Cardiac muscle cell (in vitro differentiated cells and primary cell): ENCODE measurements at regions not wholly inside any gene's neighbourhood (a gene's known extent, or its start where the extent isn't known, plus 50 kb on each side); places are given as distances from the start of the nearest gene placed in this dataset.

ENCODE experiments used
- DNase-seq, 2 donors: peaks; one replicate each; pipeline versions ENCODE4 v3.0.0 to v3.0.0-alpha.2; 2010 to 2017; ENCODE audit warnings: low read depth in 1 of 2, low spot score in 1 of 2
- H3K27ac ChIP-seq: fragments of 200-600 bp; sonication (generic); 2 replicates; pipeline ENCODE4 v1.5.1; 2016
- H3K27me3 ChIP-seq: fragments of 200-600 bp; sonication (generic); 2 replicates; pipeline ENCODE4 v1.6.0; 2016; ENCODE audit warnings: control low read depth
- H3K36me3 ChIP-seq: fragments of 200-600 bp; sonication (generic); 2 replicates; pipeline ENCODE4 v1.5.1; 2016; ENCODE audit warnings: control low read depth
- H3K4me1 ChIP-seq: fragments of 200-600 bp; sonication (generic); 2 replicates; pipeline ENCODE4 v1.8.1; 2017; ENCODE audit warnings: low read depth, mild to moderate bottlenecking, mixed run types
- H3K4me3 ChIP-seq: fragments of 200-600 bp; sonication (generic); 2 replicates; pipeline ENCODE4 v1.5.1; 2016; ENCODE audit warnings: mild to moderate bottlenecking
- H3K9me3 ChIP-seq: fragments of 200-600 bp; sonication (generic); 2 replicates; pipeline ENCODE4 v1.5.1; 2017; ENCODE audit warnings: low read depth, mild to moderate bottlenecking, control low read depth
- TF ChIP-seq, protein P1 (sequence below): IDR thresholded peaks from 2 replicates; pipeline ENCODE4 v1.5.1; 2012; ENCODE audit warnings: low read depth, mild to moderate bottlenecking, low read length

DNA sequence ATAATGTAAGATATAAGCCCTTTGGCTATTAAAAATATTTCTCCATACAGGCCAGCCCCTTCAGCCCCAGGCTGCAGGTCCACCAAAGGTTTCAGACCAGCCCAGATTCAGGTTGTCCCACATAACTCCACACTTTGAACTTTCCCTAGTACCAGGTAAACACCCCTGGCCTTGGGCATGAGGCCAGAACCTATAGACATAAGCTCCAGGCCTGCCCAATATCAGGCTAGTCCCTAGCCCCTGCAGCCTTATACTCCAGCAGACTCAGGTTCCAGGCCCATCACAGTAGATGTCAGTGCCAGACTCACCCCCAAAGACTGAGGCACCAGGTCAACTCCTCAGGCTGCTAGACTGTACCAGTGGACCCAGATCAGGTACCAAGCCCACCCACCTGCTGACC is 178.5 kb upstream of the DAAM1 start:
- Histone ChIP-seq H3K9me3 (no peaks in the 10 kb centered on the region), H3K27me3 (no peaks in the 10 kb centered on the region), H3K36me3 (no peaks in the 10 kb centered on the region), H3K27ac (no peak overlapping the region), H3K4me1 (no peaks in the 10 kb centered on the region), H3K4me3 (no peak overlapping the region)
- TF ChIP-seq, protein P1, sequence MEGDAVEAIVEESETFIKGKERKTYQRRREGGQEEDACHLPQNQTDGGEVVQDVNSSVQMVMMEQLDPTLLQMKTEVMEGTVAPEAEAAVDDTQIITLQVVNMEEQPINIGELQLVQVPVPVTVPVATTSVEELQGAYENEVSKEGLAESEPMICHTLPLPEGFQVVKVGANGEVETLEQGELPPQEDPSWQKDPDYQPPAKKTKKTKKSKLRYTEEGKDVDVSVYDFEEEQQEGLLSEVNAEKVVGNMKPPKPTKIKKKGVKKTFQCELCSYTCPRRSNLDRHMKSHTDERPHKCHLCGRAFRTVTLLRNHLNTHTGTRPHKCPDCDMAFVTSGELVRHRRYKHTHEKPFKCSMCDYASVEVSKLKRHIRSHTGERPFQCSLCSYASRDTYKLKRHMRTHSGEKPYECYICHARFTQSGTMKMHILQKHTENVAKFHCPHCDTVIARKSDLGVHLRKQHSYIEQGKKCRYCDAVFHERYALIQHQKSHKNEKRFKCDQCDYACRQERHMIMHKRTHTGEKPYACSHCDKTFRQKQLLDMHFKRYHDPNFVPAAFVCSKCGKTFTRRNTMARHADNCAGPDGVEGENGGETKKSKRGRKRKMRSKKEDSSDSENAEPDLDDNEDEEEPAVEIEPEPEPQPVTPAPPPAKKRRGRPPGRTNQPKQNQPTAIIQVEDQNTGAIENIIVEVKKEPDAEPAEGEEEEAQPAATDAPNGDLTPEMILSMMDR: no peak
- no peak for DNase-seq

DNA sequence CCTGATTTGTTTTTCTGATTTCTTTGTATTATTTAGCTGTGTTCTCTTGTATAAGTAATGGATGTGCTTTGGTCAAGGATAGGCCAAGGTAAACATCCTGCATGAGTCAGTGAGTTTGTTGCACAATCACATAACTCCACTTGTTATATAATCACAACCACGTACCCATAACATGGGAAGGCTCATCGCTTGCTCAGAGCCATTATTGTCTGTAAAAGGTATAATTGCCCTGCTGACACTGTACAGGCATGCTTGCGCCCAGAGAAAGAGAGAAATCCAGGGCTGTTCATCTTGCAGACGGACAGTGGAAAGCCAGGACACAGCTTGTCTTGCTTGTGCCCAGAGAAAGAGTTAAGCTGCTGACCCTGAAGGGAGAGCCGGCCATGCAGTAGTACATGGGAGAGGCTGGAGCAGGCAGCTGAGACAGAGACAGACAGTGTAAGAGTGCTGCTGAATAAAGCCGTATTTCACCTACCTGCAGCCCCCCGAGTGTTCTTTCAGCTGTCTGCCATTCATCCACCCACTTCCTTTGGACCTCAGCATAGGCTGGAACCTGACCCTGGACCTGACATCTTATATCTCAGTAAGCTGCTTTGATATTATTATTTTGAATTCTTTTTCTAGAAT is 174.7 kb upstream of the DAAM1 start:
- H3K4me3 ChIP-seq: no peak overlapping the region
- H3K9me3 ChIP-seq: no peaks in the 10 kb centered on the region
- DNase-seq: peak in 1 of 2 donors; percentile 43
- no peak overlapping the region for H3K27ac ChIP-seq
- H3K36me3 ChIP-seq: no peaks in the 10 kb centered on the region
- H3K27me3 ChIP-seq: no peaks in the 10 kb centered on the region
- H3K4me1 ChIP-seq: peaks cover 21% of the 10 kb centered on the region
- TF ChIP-seq, protein P1: no peak

GRCh38 chr14:59015482-59015881 is 173.0 kb upstream of the DAAM1 start:
- Histone ChIP-seq H3K4me1 (peaks cover 21% of the 10 kb centered on the region), H3K27me3 (no peaks in the 10 kb centered on the region), H3K27ac (no peak overlapping the region), H3K36me3 (no peaks in the 10 kb centered on the region), H3K9me3 (no peaks in the 10 kb centered on the region), H3K4me3 (no peak overlapping the region)
- TF ChIP-seq, protein P1: no peak
- DNase-seq: no peak

DNA sequence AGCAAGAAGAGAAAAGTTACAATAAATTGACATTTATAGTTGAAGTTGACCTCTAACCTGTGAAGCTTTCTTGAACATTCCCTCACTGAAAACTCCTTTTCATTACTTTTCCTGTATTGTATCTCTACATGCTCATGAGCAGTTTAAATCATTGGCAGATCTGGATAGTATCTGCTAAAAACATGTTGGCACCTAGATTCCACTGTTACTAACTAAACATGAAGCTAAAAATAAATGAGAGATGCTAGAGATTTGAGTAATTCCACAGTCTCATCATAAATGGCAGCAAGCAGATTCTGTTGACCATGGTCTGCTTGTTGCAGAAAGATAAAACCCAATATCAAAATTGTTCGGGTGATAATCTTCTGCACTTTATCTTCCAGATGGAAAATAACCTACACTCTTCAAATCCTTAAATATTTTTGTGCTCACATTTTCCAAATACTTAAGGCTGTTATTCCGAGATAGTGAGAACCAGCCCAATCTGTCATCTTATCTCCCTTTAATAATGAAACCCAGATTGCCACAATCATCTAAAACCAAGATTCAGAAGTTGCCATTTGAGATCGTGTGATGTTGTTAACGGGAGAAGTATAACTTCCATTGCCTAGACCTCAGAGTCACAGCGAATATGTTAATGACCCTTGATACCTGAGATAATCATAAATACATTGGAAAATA is 171.0 kb upstream of the DAAM1 start:
- Histone ChIP-seq H3K36me3 (no peaks in the 10 kb centered on the region), H3K4me1 (peaks cover 21% of the 10 kb centered on the region), H3K9me3 (no peaks in the 10 kb centered on the region), H3K27ac (no peak overlapping the region), H3K4me3 (no peak overlapping the region), H3K27me3 (no peaks in the 10 kb centered on the region)
- TF ChIP-seq, protein P1: no peak
- no peak for DNase-seq

- Histone ChIP-seq H3K9me3 (no peaks in the 10 kb centered on the region), H3K4me1 (peaks cover 21% of the 10 kb centered on the region), H3K27ac (no peak overlapping the region), H3K27me3 (no peaks in the 10 kb centered on the region), H3K4me3 (no peak overlapping the region), H3K36me3 (no peaks in the 10 kb centered on the region)
- TF ChIP-seq, protein P1: no peak
- DNase-seq: no peak
Measured at GRCh38 chr14:59018460-59018859, 170.0 kb upstream of the DAAM1 start.
